Fibroblast of pulmonary artery (primary cell): ENCODE measurements at regions not wholly inside any gene's neighbourhood (a gene's known extent, or its start where the extent isn't known, plus 50 kb on each side); places are given as distances from the start of the nearest gene placed in this dataset.

ENCODE experiments used
- DNase-seq: peaks from one replicate; pipeline ENCODE4 v3.0.0-alpha.2; 2010; ENCODE audit warnings: low read depth
- H3K4me3 ChIP-seq: replicated peaks from 2 replicates; pipeline ENCODE4 v1.5.1; 2011; ENCODE audit warnings: low read depth, mild to moderate bottlenecking, control low read depth, low read length, moderate library complexity
- TF ChIP-seq, protein P1 (sequence below): IDR thresholded peaks from 2 replicates; pipeline ENCODE4 v1.5.1; 2011; ENCODE audit warnings: mild to moderate bottlenecking, control low read depth, low read length, inconsistent platforms; ENCODE audit errors: missing control alignments

- H3K4me3 ChIP-seq = no peak overlapping the region
- no peak for DNase-seq
- TF ChIP-seq, protein P1, sequence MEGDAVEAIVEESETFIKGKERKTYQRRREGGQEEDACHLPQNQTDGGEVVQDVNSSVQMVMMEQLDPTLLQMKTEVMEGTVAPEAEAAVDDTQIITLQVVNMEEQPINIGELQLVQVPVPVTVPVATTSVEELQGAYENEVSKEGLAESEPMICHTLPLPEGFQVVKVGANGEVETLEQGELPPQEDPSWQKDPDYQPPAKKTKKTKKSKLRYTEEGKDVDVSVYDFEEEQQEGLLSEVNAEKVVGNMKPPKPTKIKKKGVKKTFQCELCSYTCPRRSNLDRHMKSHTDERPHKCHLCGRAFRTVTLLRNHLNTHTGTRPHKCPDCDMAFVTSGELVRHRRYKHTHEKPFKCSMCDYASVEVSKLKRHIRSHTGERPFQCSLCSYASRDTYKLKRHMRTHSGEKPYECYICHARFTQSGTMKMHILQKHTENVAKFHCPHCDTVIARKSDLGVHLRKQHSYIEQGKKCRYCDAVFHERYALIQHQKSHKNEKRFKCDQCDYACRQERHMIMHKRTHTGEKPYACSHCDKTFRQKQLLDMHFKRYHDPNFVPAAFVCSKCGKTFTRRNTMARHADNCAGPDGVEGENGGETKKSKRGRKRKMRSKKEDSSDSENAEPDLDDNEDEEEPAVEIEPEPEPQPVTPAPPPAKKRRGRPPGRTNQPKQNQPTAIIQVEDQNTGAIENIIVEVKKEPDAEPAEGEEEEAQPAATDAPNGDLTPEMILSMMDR = no peak
These were observed 51.9 kb upstream of the STX18 start for GRCh38 chr4:4593596-4594284.

DNA sequence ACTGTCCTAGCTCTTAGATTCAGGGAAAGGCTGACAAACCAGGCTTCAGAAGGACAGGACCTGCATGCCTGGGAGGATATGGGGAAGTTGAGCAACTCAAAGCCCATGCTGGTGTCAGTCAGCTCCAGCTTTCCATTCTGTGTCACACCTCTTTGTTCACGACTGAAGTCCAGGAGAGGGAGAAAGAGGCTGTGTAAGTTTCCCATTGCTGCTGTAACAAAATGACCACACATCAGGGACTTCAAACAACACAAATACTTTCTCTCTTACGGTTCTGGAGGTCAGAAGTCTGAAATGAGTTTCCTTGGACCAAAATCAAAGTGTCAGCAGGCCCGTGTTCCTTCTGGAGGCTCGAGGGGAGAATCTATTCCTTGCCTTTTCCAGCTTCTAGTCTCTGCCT, 50.6 kb upstream of the STX18 start:
- TF ChIP-seq, protein P1 = no peak
- DNase-seq = no peak
- no peak overlapping the region for H3K4me3 ChIP-seq
